H1 (cell line): ENCODE measurements at regions not wholly inside any gene's neighbourhood (a gene's known extent, or its start where the extent isn't known, plus 50 kb on each side); places are given as distances from the start of the nearest gene placed in this dataset.

Experiments
- CTCF ChIA-PET: fragments of 300-600 bp; sonication (Branson Sonifier 250); formaldehyde crosslinking; loops from one replicate; lab custom pipeline; 2021; ENCODE audit not compliant: partially characterized antibody; lab: Charles Lee
- POLR2A ChIA-PET: fragments of 300-600 bp; sonication (Branson Sonifier 250); formaldehyde crosslinking; loops from one replicate; lab custom pipeline; 2021; ENCODE audit warnings: inconsistent platforms; ENCODE audit not compliant: partially characterized antibody; lab: Charles Lee
- DNase-seq, 2 experiments: peaks; one replicate each; pipeline versions ENCODE4 v3.0.0 to v3.0.0-alpha.2; 2010 to 2022; ENCODE audit warnings: low spot score in 2 of 2, low read depth in 1 of 2, mixed read lengths in 1 of 2
- FAIRE-seq: peaks from 2 replicates; lab custom pipeline; 2011; peaks lifted over from hg19 to GRCh38; lab: Jason Lieb, UNC
- H2AFZ ChIP-seq: 2 replicates; pipeline ENCODE4 v1.8.1; 2012; ENCODE audit warnings: low read length, inconsistent platforms
- H2AK5ac ChIP-seq: 2 replicates; pipeline ENCODE4 v1.6.1; 2013; ENCODE audit warnings: low read depth, low read length
- H2BK120ac ChIP-seq: replicated peaks from 2 replicates; pipeline ENCODE3; 2013; ENCODE audit warnings: low read depth, low read length, inconsistent platforms
- H2BK12ac ChIP-seq: 2 replicates; pipeline ENCODE4 v1.6.1; 2013; ENCODE audit warnings: low read depth, low read length
- H2BK15ac ChIP-seq: 2 replicates; pipeline ENCODE4 v1.6.1; 2013; ENCODE audit warnings: low read length
- H2BK20ac ChIP-seq: 2 replicates; pipeline ENCODE4 v1.6.1; 2013; ENCODE audit warnings: low read length
- H2BK5ac ChIP-seq: 2 replicates; pipeline ENCODE4 v1.6.1; 2013; ENCODE audit warnings: low read depth, low read length
- H3K14ac ChIP-seq: 2 replicates; pipeline ENCODE4 v1.6.1; 2013; ENCODE audit warnings: inconsistent platforms; ENCODE audit not compliant: insufficient read length
- H3K18ac ChIP-seq: 2 replicates; pipeline ENCODE4 v1.6.1; 2013; ENCODE audit warnings: low read length; ENCODE audit errors: extremely low read depth
- H3K23ac ChIP-seq: 2 replicates; pipeline ENCODE4 v1.6.1; 2013; ENCODE audit warnings: inconsistent platforms; ENCODE audit not compliant: insufficient read length
- H3K23me2 ChIP-seq: 2 replicates; pipeline ENCODE4 v1.6.1; 2013; ENCODE audit warnings: low read depth, low read length
- H3K27ac ChIP-seq: 2 replicates; pipeline ENCODE4 v1.6.1; 2011; ENCODE audit warnings: low read depth, low read length, inconsistent platforms
- H3K27me3 ChIP-seq, 4 experiments: replicated peaks in 1 of 4; 1 replicate in 1 of 4; 2 replicates in 3 of 4; pipeline versions ENCODE4 v1.6.1 to v1.8.1; 2011 to 2013; ENCODE audit warnings: low read length in 3 of 4, mild to moderate bottlenecking in 3 of 4, inconsistent platforms in 2 of 4, mixed read lengths in 2 of 4, moderate library complexity in 1 of 4; ENCODE audit not compliant: control insufficient read depth in 3 of 4, insufficient read depth in 3 of 4; ENCODE audit errors: extremely low read depth in 1 of 4
- H3K36me3 ChIP-seq, 4 experiments: 2 replicates each; pipeline versions ENCODE4 v1.6.1 to v1.8.1; 2011 to 2013; ENCODE audit warnings: mild to moderate bottlenecking in 4 of 4, low read length in 3 of 4, moderate library complexity in 2 of 4, control low read depth in 1 of 4, inconsistent platforms in 1 of 4; ENCODE audit not compliant: insufficient read depth in 4 of 4, control insufficient read depth in 2 of 4
- H3K4ac ChIP-seq: replicated peaks from 2 replicates; pipeline ENCODE3; 2013; ENCODE audit warnings: low read length, low read depth, mixed read lengths, inconsistent platforms; ENCODE audit not compliant: insufficient read length
- H3K4me1 ChIP-seq, 4 experiments: replicated peaks in 1 of 4; 1 replicate in 1 of 4; 2 replicates in 3 of 4; pipeline versions ENCODE4 v1.6.1 to v1.8.1; 2011 to 2013; ENCODE audit warnings: low read length in 3 of 4, inconsistent platforms in 2 of 4, mixed read lengths in 1 of 4; ENCODE audit not compliant: insufficient read depth in 4 of 4, control insufficient read depth in 3 of 4
- H3K4me2 ChIP-seq, 2 experiments: 2 replicates each; pipeline versions ENCODE4 v1.6.1 to v1.8.1; 2011 to 2013; ENCODE audit warnings: low read depth in 2 of 2, low read length in 2 of 2, control low read depth in 1 of 2, inconsistent platforms in 1 of 2, mild to moderate bottlenecking in 1 of 2; ENCODE audit not compliant: insufficient read depth in 1 of 2
- H3K4me3 ChIP-seq, 4 experiments: fragments of 200-600, 300-600 bp in 1 of 4; sonication (generic), shearing (Covaris generic), sonication (Bioruptor Twin) in 1 of 4; 2 replicates each; pipeline versions ENCODE4 v1.5.1 to v1.8.1; 2011 to 2016; ENCODE audit warnings: low read length in 4 of 4, low read depth in 3 of 4, control low read depth in 2 of 4, inconsistent platforms in 2 of 4, mild to moderate bottlenecking in 2 of 4, mixed read lengths in 1 of 4, moderate library complexity in 1 of 4; ENCODE audit not compliant: insufficient read depth in 2 of 4; ENCODE audit errors: extremely low read depth in 1 of 4
- H3K56ac ChIP-seq: replicated peaks from 2 replicates; pipeline ENCODE3; 2013; ENCODE audit warnings: low read depth, mild to moderate bottlenecking, mixed read lengths, low read length, inconsistent platforms; ENCODE audit not compliant: insufficient read length
- H3K79me1 ChIP-seq: 2 replicates; pipeline ENCODE4 v1.6.1; 2013; ENCODE audit warnings: low read depth, low read length, control low read depth
- H3K79me2 ChIP-seq, 2 experiments: 2 replicates each; pipeline versions ENCODE4 v1.6.1 to v1.8.1; 2012 to 2013; ENCODE audit warnings: low read length in 2 of 2, mild to moderate bottlenecking in 2 of 2, inconsistent platforms in 1 of 2; ENCODE audit not compliant: insufficient read depth in 2 of 2, control insufficient read depth in 1 of 2
- H3K9ac ChIP-seq, 4 experiments: replicated peaks in 1 of 4; 1 replicate in 1 of 4; 2 replicates in 3 of 4; pipeline versions ENCODE4 v1.6.1 to v1.8.1; 2011 to 2013; ENCODE audit warnings: low read depth in 3 of 4, low read length in 3 of 4, control low read depth in 2 of 4, mild to moderate bottlenecking in 2 of 4, moderate library complexity in 2 of 4, inconsistent platforms in 1 of 4; ENCODE audit errors: extremely low read depth in 1 of 4
- H3K9me3 ChIP-seq, 2 experiments: 2 replicates each; pipeline versions ENCODE4 v1.6.1 to v1.8.1; 2012 to 2013; ENCODE audit warnings: mild to moderate bottlenecking in 2 of 2, moderate library complexity in 2 of 2, control low read depth in 1 of 2, inconsistent platforms in 1 of 2, low read depth in 1 of 2, low read length in 1 of 2, mixed read lengths in 1 of 2; ENCODE audit not compliant: insufficient read depth in 2 of 2
- H4K20me1 ChIP-seq, 2 experiments: replicated peaks in 1 of 2; 2 replicates each; pipeline versions ENCODE3 to v1.8.1; 2011 to 2013; ENCODE audit warnings: inconsistent platforms in 2 of 2, low read length in 2 of 2, mild to moderate bottlenecking in 1 of 2; ENCODE audit not compliant: insufficient read depth in 2 of 2, control insufficient read depth in 1 of 2
- H4K5ac ChIP-seq: 2 replicates; pipeline ENCODE4 v1.6.1; 2013; ENCODE audit warnings: low read length, low read depth, mixed read lengths, inconsistent platforms; ENCODE audit not compliant: insufficient read length
- H4K8ac ChIP-seq: 2 replicates; pipeline ENCODE4 v1.8.0; 2013; ENCODE audit warnings: mild to moderate bottlenecking, moderate library complexity, low read length, inconsistent platforms; ENCODE audit not compliant: insufficient read depth; ENCODE audit errors: extremely low read depth
- H4K91ac ChIP-seq: replicated peaks from 2 replicates; pipeline ENCODE3; 2013; ENCODE audit warnings: low read length, mixed read lengths, inconsistent platforms; ENCODE audit not compliant: insufficient read length
- CREB1 ChIP-seq: IDR thresholded peaks from 2 replicates; pipeline ENCODE4 v1.6.1; 2012; ENCODE audit warnings: inconsistent platforms
- E2F6 ChIP-seq: IDR thresholded peaks from 2 replicates; pipeline ENCODE4 v1.6.1; 2012; ENCODE audit warnings: inconsistent platforms
- HDAC2 ChIP-seq, 2 experiments: fragments of 300-600 bp in 1 of 2; sonication (generic) in 1 of 2; IDR thresholded peaks; 2 replicates each; pipeline ENCODE4 v1.6.1; 2011 to 2012; ENCODE audit warnings: low read depth in 2 of 2, low read length in 2 of 2, mild to moderate bottlenecking in 2 of 2, moderate library complexity in 2 of 2, borderline replicate concordance in 1 of 2, inconsistent platforms in 1 of 2
- HDAC6 ChIP-seq: IDR thresholded peaks from one replicate; pipeline ENCODE4 v1.7.1; 2012; ENCODE audit warnings: low read depth, mild to moderate bottlenecking, inconsistent platforms, low read length, moderate library complexity
- PHF8 ChIP-seq: fragments of 200-600 bp; sonication (generic); conservative IDR thresholded peaks from 2 replicates; pipeline ENCODE4 v1.7.1; 2012; ENCODE audit warnings: low read depth, mild to moderate bottlenecking, inconsistent platforms, low read length, moderate library complexity
- POLR2A ChIP-seq, 2 experiments: IDR thresholded peaks; 1 replicate in 1 of 2; 2 replicates in 1 of 2; pipeline ENCODE4 v1.6.1; 2011; ENCODE audit warnings: low read depth in 2 of 2, low read length in 2 of 2, mild to moderate bottlenecking in 2 of 2; ENCODE audit errors: control extremely low read depth in 1 of 2
- POU5F1 ChIP-seq: IDR thresholded peaks from 2 replicates; pipeline ENCODE4 v1.6.1; 2011; ENCODE audit warnings: low read depth, mild to moderate bottlenecking, low read length, moderate library complexity
- RAD21 ChIP-seq, 2 experiments: IDR thresholded peaks in 1 of 2; conservative IDR thresholded peaks in 1 of 2; 2 replicates each; pipeline ENCODE4 v1.6.1; 2011; ENCODE audit warnings: low read depth in 2 of 2, low read length in 2 of 2, improper control_type of control experiment in 1 of 2, inconsistent platforms in 1 of 2, mild to moderate bottlenecking in 1 of 2, moderate library complexity in 1 of 2
- SIN3A ChIP-seq, 2 experiments: IDR thresholded peaks in 1 of 2; conservative IDR thresholded peaks in 1 of 2; 2 replicates each; pipeline ENCODE4 v1.6.1; 2011 to 2012; ENCODE audit warnings: low read length in 2 of 2, improper control_type of control experiment in 1 of 2, low read depth in 1 of 2, mild to moderate bottlenecking in 1 of 2
- SIX5 ChIP-seq: IDR thresholded peaks from 2 replicates; pipeline ENCODE4 v1.6.1; 2011; ENCODE audit warnings: mild to moderate bottlenecking, low read depth, low read length
- SP1 ChIP-seq: IDR thresholded peaks from 2 replicates; pipeline ENCODE4 v1.6.1; 2011; ENCODE audit warnings: low read depth, low read length
- TAF7 ChIP-seq: optimal IDR thresholded peaks from 2 replicates; pipeline ENCODE3; 2011; ENCODE audit warnings: low read depth, mild to moderate bottlenecking, inconsistent platforms, low read length, moderate library complexity, borderline replicate concordance
- TBP ChIP-seq: IDR thresholded peaks from 2 replicates; pipeline ENCODE4 v1.6.1; 2011; ENCODE audit warnings: low read depth, low read length, improper control_type of control experiment
- TCF12 ChIP-seq: IDR thresholded peaks from 2 replicates; pipeline ENCODE4 v1.6.1; 2011; ENCODE audit warnings: low read depth, mild to moderate bottlenecking, low read length
- ZNF274 ChIP-seq: IDR thresholded peaks from 2 replicates; pipeline ENCODE4 v1.7.0; 2012; ENCODE audit warnings: low read length, borderline replicate concordance; ENCODE audit errors: extremely low read depth
- WGBS, 2 experiments: shearing (Covaris generic) in 1 of 2; methylation state at CpG; one replicate each; pipeline versions ENCODE4 v1.1.6 to v1.1.7; 2013 to 2015; ENCODE audit warnings: low lambda C conversion rate in 2 of 2, mixed read lengths in 2 of 2, inconsistent platforms in 1 of 2, low coverage in 1 of 2, missing lambda C conversion rate in 1 of 2; ENCODE audit not compliant: insufficient replicate concordance in 2 of 2, insufficient coverage in 1 of 2, insufficient read length in 1 of 2; ENCODE audit errors: extremely low coverage in 1 of 2, missing lambda C conversion rate in 1 of 2; 5-methylcytosine and 5-hydroxymethylcytosine counted together

GRCh38 chr5:174832025-174832424 lies 107.6 kb downstream of the MSX2 start:
- no peaks in the 10 kb centered on the region for H3K36me3 ChIP-seq
- FAIRE-seq (no peak), DNase-seq (no peak)
- ChIA-PET CTCF (interaction anchor here (0.9 kb wide), 1 partner anchor 505 kb away, joined by 3 read pairs; no protein-coding TSS in a partner anchor), POLR2A (no interaction called here)
- no peak overlapping the region for H2BK12ac ChIP-seq
- no peak overlapping the region for H2BK120ac ChIP-seq
- H3K56ac ChIP-seq = no peak overlapping the region
- H4K20me1 ChIP-seq = no peaks in the 10 kb centered on the region
- H4K5ac ChIP-seq = no peak overlapping the region
- H3K4me1 ChIP-seq = no peaks in the 10 kb centered on the region
- no peak overlapping the region for H3K9ac ChIP-seq
- H4K91ac ChIP-seq = no peak overlapping the region
- H3K9me3 ChIP-seq = no peaks in the 10 kb centered on the region
- H3K23me2 ChIP-seq = no peaks in the 10 kb centered on the region
- no peak overlapping the region for H2AFZ ChIP-seq
- H3K4me3 ChIP-seq = no peak overlapping the region
- no peak overlapping the region for H3K4ac ChIP-seq
- H3K27me3 ChIP-seq = no peaks in the 10 kb centered on the region
- H3K14ac ChIP-seq = no peak overlapping the region
- H3K18ac ChIP-seq = no peak overlapping the region
- H2BK5ac ChIP-seq = no peak overlapping the region
- no peak overlapping the region for H2AK5ac ChIP-seq
- no peak overlapping the region for H2BK15ac ChIP-seq
- no peak overlapping the region for H4K8ac ChIP-seq
- H2BK20ac ChIP-seq = no peak overlapping the region
- no peak overlapping the region for H3K27ac ChIP-seq
- no peaks in the 10 kb centered on the region for H3K79me2 ChIP-seq
- no peak overlapping the region for H3K4me2 ChIP-seq
- H3K79me1 ChIP-seq = no peaks in the 10 kb centered on the region
- H3K23ac ChIP-seq = no peak overlapping the region
- WGBS, 2 experiments = 81% methylated on average over 3 of the region's 3 CpGs; no CpG with 5 or more reads in 1 of the 2 experiments
- TF ChIP-seq SIX5 (no peak), SP1 (no peak), HDAC6 (no peak), RAD21 (IDR thresholded peaks at IDR 0.05 in 1 of 2, conservative IDR thresholded peaks at IDR 0.05 in 1 of 2; ENCODE audit: low read depth in 2 of 2, low read length in 2 of 2) (no peak), ZNF274 (no peak), CREB1 (no peak), TAF7 (no peak), SIN3A (conservative IDR thresholded peaks at IDR 0.05 in 1 of 2, IDR thresholded peaks at IDR 0.05 in 1 of 2; ENCODE audit: low read depth in 1 of 2, low read length in 2 of 2) (no peak), TBP (no peak), TCF12 (no peak), POU5F1 (no peak), HDAC2 (IDR thresholded peaks at IDR 0.05; ENCODE audit: borderline replicate concordance in 1 of 2, low read depth in 2 of 2, low read length in 2 of 2) (no peak), POLR2A (IDR thresholded peaks at IDR 0.05; ENCODE audit: control extremely low read depth in 1 of 2, low read depth in 2 of 2, low read length in 2 of 2) (no peak), PHF8 (no peak), E2F6 (no peak)
